ENCODE measurements at regions not wholly inside any gene's neighbourhood (a gene's known extent, or its start where the extent isn't known, plus 50 kb on each side); places are given as distances from the start of the nearest gene placed in this dataset.

- TF ChIP-seq CTCF (IDR thresholded peaks at IDR 0.05; ENCODE audit: insufficient read depth, missing control alignments): no peak
- DNase-seq (ENCODE audit: insufficient read length, low spot score): no peak
- no peak for FAIRE-seq
Measured at GRCh38 chr4:111234939-111235338, 612.1 kb upstream of the PITX2 start.

GRCh38 chr4:111263836-111264235 lies 641.0 kb upstream of the PITX2 start:
- DNase-seq (ENCODE audit: insufficient read length, low spot score): no peak
- no peak for TF ChIP-seq CTCF (IDR thresholded peaks at IDR 0.05; ENCODE audit: insufficient read depth, missing control alignments)
- FAIRE-seq: no peak

- FAIRE-seq: no peak
Measured at GRCh38 chr4:111266937-111267336, 644.1 kb upstream of the PITX2 start.

GRCh38 chr4:111267786-111268185 lies 644.9 kb upstream of the PITX2 start:
- no peak for DNase-seq (ENCODE audit: insufficient read length, low spot score)
- no peak for FAIRE-seq
- TF ChIP-seq CTCF (IDR thresholded peaks at IDR 0.05; ENCODE audit: insufficient read depth, missing control alignments): no peak

More at GRCh38 chr4:111266937-111267336, 644.1 kb upstream of the PITX2 start:
- DNase-seq (ENCODE audit: insufficient read length, low spot score): no peak
- no peak for TF ChIP-seq CTCF (IDR thresholded peaks at IDR 0.05; ENCODE audit: insufficient read depth, missing control alignments)

GRCh38 chr4:111268769-111269414 lies 646.0 kb upstream of the PITX2 start:
- TF ChIP-seq CTCF (IDR thresholded peaks at IDR 0.05; ENCODE audit: insufficient read depth, missing control alignments): no peak
- no peak for DNase-seq (ENCODE audit: insufficient read length, low spot score)
- no peak for FAIRE-seq

DNA sequence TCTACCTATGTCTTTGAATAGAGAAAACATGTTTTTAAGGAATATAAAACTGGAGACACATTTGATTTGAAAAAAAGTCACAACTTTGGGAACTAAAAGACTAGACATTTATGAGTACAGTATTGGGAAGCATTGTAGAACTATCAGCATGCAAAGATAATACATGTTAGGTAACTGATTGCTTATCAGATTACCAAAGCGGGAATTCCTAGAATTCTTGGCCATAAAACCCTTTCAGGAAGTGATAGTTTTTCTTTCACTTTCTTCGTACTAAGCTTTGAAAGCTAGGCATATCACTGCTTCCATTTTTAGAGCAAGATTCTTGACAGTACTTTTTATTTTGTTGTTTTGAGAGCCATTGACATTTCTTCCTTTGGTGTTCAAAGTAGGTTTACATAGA lies 646.6 kb upstream of the PITX2 start:
- DNase-seq (ENCODE audit: insufficient read length, low spot score): no peak
- FAIRE-seq: no peak
- TF ChIP-seq CTCF (IDR thresholded peaks at IDR 0.05; ENCODE audit: insufficient read depth, missing control alignments): no peak

GRCh38 chr4:111274060-111274459 lies 651.2 kb upstream of the PITX2 start:
- FAIRE-seq (no peak), DNase-seq (ENCODE audit: insufficient read length, low spot score) (no peak)
- no peak for TF ChIP-seq CTCF (IDR thresholded peaks at IDR 0.05; ENCODE audit: insufficient read depth, missing control alignments)
